ENCODE measurements at regions not wholly inside any gene's neighbourhood (a gene's known extent, or its start where the extent isn't known, plus 50 kb on each side); places are given as distances from the start of the nearest gene placed in this dataset.

DNA sequence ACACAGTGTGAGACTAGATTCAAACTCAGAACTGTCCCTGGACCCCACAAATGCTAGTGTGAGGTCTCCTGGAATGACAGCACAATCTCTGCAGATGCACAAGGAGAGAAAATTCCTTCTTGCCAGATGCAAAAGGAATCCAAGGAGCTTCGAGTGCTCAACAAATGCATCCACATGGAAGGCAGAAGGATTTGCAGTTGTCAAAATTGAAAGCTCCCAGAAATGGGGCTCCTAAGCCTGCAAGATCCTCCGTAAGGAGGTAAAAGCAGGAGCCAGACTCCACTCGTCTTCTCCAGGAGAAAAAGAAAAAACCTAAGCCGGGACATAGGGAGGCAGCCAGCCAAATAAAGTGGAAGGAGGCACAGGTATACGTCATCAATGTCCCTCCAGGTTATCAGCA, 355.0 kb upstream of the KLHL29 start:
- Histone ChIP-seq H3K4me1 (ENCODE audit: control insufficient read depth, insufficient read depth, low read length) (no peaks in the 10 kb centered on the region), H3K9me3 (ENCODE audit: control insufficient read depth, insufficient read depth, low read depth, low read length) (no peaks in the 10 kb centered on the region), H3K27ac (ENCODE audit: low read length) (no peak overlapping the region), H3K27me3 (ENCODE audit: control insufficient read depth, insufficient read depth, low read length) (no peaks in the 10 kb centered on the region), H3K4me3 (ENCODE audit: low read depth in 2 of 2, low read length in 2 of 2) (no peak overlapping the region), H3K36me3 (ENCODE audit: control insufficient read depth, insufficient read depth, low read length) (no peaks in the 10 kb centered on the region)
- CTCF ChIA-PET = no interaction called here
- no peak for TF ChIP-seq SIN3A (IDR thresholded peaks at IDR 0.05; ENCODE audit: borderline replicate concordance, insufficient read depth, low read depth, low read length)
- TF ChIP-seq, protein P1, sequence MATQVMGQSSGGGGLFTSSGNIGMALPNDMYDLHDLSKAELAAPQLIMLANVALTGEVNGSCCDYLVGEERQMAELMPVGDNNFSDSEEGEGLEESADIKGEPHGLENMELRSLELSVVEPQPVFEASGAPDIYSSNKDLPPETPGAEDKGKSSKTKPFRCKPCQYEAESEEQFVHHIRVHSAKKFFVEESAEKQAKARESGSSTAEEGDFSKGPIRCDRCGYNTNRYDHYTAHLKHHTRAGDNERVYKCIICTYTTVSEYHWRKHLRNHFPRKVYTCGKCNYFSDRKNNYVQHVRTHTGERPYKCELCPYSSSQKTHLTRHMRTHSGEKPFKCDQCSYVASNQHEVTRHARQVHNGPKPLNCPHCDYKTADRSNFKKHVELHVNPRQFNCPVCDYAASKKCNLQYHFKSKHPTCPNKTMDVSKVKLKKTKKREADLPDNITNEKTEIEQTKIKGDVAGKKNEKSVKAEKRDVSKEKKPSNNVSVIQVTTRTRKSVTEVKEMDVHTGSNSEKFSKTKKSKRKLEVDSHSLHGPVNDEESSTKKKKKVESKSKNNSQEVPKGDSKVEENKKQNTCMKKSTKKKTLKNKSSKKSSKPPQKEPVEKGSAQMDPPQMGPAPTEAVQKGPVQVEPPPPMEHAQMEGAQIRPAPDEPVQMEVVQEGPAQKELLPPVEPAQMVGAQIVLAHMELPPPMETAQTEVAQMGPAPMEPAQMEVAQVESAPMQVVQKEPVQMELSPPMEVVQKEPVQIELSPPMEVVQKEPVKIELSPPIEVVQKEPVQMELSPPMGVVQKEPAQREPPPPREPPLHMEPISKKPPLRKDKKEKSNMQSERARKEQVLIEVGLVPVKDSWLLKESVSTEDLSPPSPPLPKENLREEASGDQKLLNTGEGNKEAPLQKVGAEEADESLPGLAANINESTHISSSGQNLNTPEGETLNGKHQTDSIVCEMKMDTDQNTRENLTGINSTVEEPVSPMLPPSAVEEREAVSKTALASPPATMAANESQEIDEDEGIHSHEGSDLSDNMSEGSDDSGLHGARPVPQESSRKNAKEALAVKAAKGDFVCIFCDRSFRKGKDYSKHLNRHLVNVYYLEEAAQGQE (IDR thresholded peaks at IDR 0.05; ENCODE audit: insufficient read depth in 1 of 2, low read depth in 2 of 2, low read length in 1 of 2) = no peak
- no peak for TF ChIP-seq TCF7L2 (IDR thresholded peaks at IDR 0.05; ENCODE audit: low read depth, low read length)
- TF ChIP-seq POLR2AphosphoS5 (IDR thresholded peaks at IDR 0.05; ENCODE audit: low read depth, low read length) = no peak
- no peak for TF ChIP-seq CTCF (IDR thresholded peaks at IDR 0.05)
- POLR2A ChIA-PET = no interaction called here
- intact Hi-C loops (cut with micrococcal nuclease; ENCODE audit: unreplicated experiment) (no loop called here), in situ Hi-C loops (cut with HindIII; ENCODE audit: low pct_unique_long_range_greater_than_20kb, low sequenced_read_pairs) (no loop called here)
- ATAC-seq (no peak), DNase-seq (ENCODE audit: low read depth, low spot score) (no peak)
- no TSS peak for BruUV-seq (replicated peaks)

DNA sequence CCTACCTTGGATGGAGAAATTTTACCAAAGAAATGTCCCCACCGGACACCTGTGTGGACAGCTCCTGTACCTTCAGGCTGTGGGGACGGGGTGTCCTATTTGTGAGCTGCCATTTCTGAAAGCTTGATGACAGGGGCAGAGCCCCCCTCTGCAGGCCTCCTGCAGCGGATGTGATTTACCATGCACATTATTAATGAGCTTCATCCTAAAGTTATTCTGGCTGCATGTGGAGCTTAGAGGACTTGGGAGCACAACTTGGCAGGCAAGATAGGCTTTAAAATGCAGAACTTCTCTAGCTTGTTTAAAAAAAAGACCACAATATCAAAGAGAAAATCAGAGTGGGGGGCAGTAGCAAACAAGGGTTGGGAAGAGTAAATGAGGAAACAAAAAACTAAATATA, 350.0 kb upstream of the KLHL29 start:
- in situ Hi-C loops (cut with HindIII; ENCODE audit: low pct_unique_long_range_greater_than_20kb, low sequenced_read_pairs) (no loop called here), intact Hi-C loops (cut with micrococcal nuclease; ENCODE audit: unreplicated experiment) (no loop called here)
- no peak for ATAC-seq
- Histone ChIP-seq H3K4me1 (ENCODE audit: control insufficient read depth, insufficient read depth, low read length) (no peaks in the 10 kb centered on the region), H3K4me3 (ENCODE audit: low read depth in 2 of 2, low read length in 2 of 2) (no peak overlapping the region), H3K36me3 (ENCODE audit: control insufficient read depth, insufficient read depth, low read length) (no peaks in the 10 kb centered on the region), H3K9me3 (ENCODE audit: control insufficient read depth, insufficient read depth, low read depth, low read length) (no peaks in the 10 kb centered on the region), H3K27me3 (ENCODE audit: control insufficient read depth, insufficient read depth, low read length) (no peaks in the 10 kb centered on the region), H3K27ac (ENCODE audit: low read length) (no peak overlapping the region)
- TF ChIP-seq TCF7L2 (IDR thresholded peaks at IDR 0.05; ENCODE audit: low read depth, low read length) (no peak), SIN3A (IDR thresholded peaks at IDR 0.05; ENCODE audit: borderline replicate concordance, insufficient read depth, low read depth, low read length) (no peak), CTCF (IDR thresholded peaks at IDR 0.05) (no peak), POLR2AphosphoS5 (IDR thresholded peaks at IDR 0.05; ENCODE audit: low read depth, low read length) (no peak)
- TF ChIP-seq, protein P1 (IDR thresholded peaks at IDR 0.05; ENCODE audit: insufficient read depth in 1 of 2, low read depth in 2 of 2, low read length in 1 of 2) = no peak
- CTCF ChIA-PET = no interaction called here
- no TSS peak for BruUV-seq (replicated peaks)
- DNase-seq (ENCODE audit: low read depth, low spot score) = no peak
- POLR2A ChIA-PET = no interaction called here

All from Panc1 (cell line).